H1 (cell line): ENCODE measurements at regions not wholly inside any gene's neighbourhood (a gene's known extent, or its start where the extent isn't known, plus 50 kb on each side); places are given as distances from the start of the nearest gene placed in this dataset.

Experiments
- CTCF ChIA-PET: fragments of 300-600 bp; sonication (Branson Sonifier 250); formaldehyde crosslinking; loops from one replicate; lab custom pipeline; 2021; ENCODE audit not compliant: partially characterized antibody; lab: Charles Lee
- POLR2A ChIA-PET: fragments of 300-600 bp; sonication (Branson Sonifier 250); formaldehyde crosslinking; loops from one replicate; lab custom pipeline; 2021; ENCODE audit warnings: inconsistent platforms; ENCODE audit not compliant: partially characterized antibody; lab: Charles Lee
- DNase-seq, 2 experiments: peaks; one replicate each; pipeline versions ENCODE4 v3.0.0 to v3.0.0-alpha.2; 2010 to 2022; ENCODE audit warnings: low spot score in 2 of 2, low read depth in 1 of 2, mixed read lengths in 1 of 2
- FAIRE-seq: peaks from 2 replicates; lab custom pipeline; 2011; peaks lifted over from hg19 to GRCh38; lab: Jason Lieb, UNC
- H2AFZ ChIP-seq: 2 replicates; pipeline ENCODE4 v1.8.1; 2012; ENCODE audit warnings: low read length, inconsistent platforms
- H2AK5ac ChIP-seq: 2 replicates; pipeline ENCODE4 v1.6.1; 2013; ENCODE audit warnings: low read depth, low read length
- H2BK120ac ChIP-seq: replicated peaks from 2 replicates; pipeline ENCODE3; 2013; ENCODE audit warnings: low read depth, low read length, inconsistent platforms
- H2BK12ac ChIP-seq: 2 replicates; pipeline ENCODE4 v1.6.1; 2013; ENCODE audit warnings: low read depth, low read length
- H2BK15ac ChIP-seq: 2 replicates; pipeline ENCODE4 v1.6.1; 2013; ENCODE audit warnings: low read length
- H2BK20ac ChIP-seq: 2 replicates; pipeline ENCODE4 v1.6.1; 2013; ENCODE audit warnings: low read length
- H2BK5ac ChIP-seq: 2 replicates; pipeline ENCODE4 v1.6.1; 2013; ENCODE audit warnings: low read depth, low read length
- H3K14ac ChIP-seq: 2 replicates; pipeline ENCODE4 v1.6.1; 2013; ENCODE audit warnings: inconsistent platforms; ENCODE audit not compliant: insufficient read length
- H3K18ac ChIP-seq: 2 replicates; pipeline ENCODE4 v1.6.1; 2013; ENCODE audit warnings: low read length; ENCODE audit errors: extremely low read depth
- H3K23ac ChIP-seq: 2 replicates; pipeline ENCODE4 v1.6.1; 2013; ENCODE audit warnings: inconsistent platforms; ENCODE audit not compliant: insufficient read length
- H3K23me2 ChIP-seq: 2 replicates; pipeline ENCODE4 v1.6.1; 2013; ENCODE audit warnings: low read depth, low read length
- H3K27ac ChIP-seq: 2 replicates; pipeline ENCODE4 v1.6.1; 2011; ENCODE audit warnings: low read depth, low read length, inconsistent platforms
- H3K27me3 ChIP-seq, 4 experiments: replicated peaks in 1 of 4; 1 replicate in 1 of 4; 2 replicates in 3 of 4; pipeline versions ENCODE4 v1.6.1 to v1.8.1; 2011 to 2013; ENCODE audit warnings: low read length in 3 of 4, mild to moderate bottlenecking in 3 of 4, inconsistent platforms in 2 of 4, mixed read lengths in 2 of 4, moderate library complexity in 1 of 4; ENCODE audit not compliant: control insufficient read depth in 3 of 4, insufficient read depth in 3 of 4; ENCODE audit errors: extremely low read depth in 1 of 4
- H3K36me3 ChIP-seq, 4 experiments: 2 replicates each; pipeline versions ENCODE4 v1.6.1 to v1.8.1; 2011 to 2013; ENCODE audit warnings: mild to moderate bottlenecking in 4 of 4, low read length in 3 of 4, moderate library complexity in 2 of 4, control low read depth in 1 of 4, inconsistent platforms in 1 of 4; ENCODE audit not compliant: insufficient read depth in 4 of 4, control insufficient read depth in 2 of 4
- H3K4ac ChIP-seq: replicated peaks from 2 replicates; pipeline ENCODE3; 2013; ENCODE audit warnings: low read length, low read depth, mixed read lengths, inconsistent platforms; ENCODE audit not compliant: insufficient read length
- H3K4me1 ChIP-seq, 4 experiments: replicated peaks in 1 of 4; 1 replicate in 1 of 4; 2 replicates in 3 of 4; pipeline versions ENCODE4 v1.6.1 to v1.8.1; 2011 to 2013; ENCODE audit warnings: low read length in 3 of 4, inconsistent platforms in 2 of 4, mixed read lengths in 1 of 4; ENCODE audit not compliant: insufficient read depth in 4 of 4, control insufficient read depth in 3 of 4
- H3K4me2 ChIP-seq, 2 experiments: 2 replicates each; pipeline versions ENCODE4 v1.6.1 to v1.8.1; 2011 to 2013; ENCODE audit warnings: low read depth in 2 of 2, low read length in 2 of 2, control low read depth in 1 of 2, inconsistent platforms in 1 of 2, mild to moderate bottlenecking in 1 of 2; ENCODE audit not compliant: insufficient read depth in 1 of 2
- H3K4me3 ChIP-seq, 4 experiments: fragments of 200-600, 300-600 bp in 1 of 4; sonication (generic), shearing (Covaris generic), sonication (Bioruptor Twin) in 1 of 4; 2 replicates each; pipeline versions ENCODE4 v1.5.1 to v1.8.1; 2011 to 2016; ENCODE audit warnings: low read length in 4 of 4, low read depth in 3 of 4, control low read depth in 2 of 4, inconsistent platforms in 2 of 4, mild to moderate bottlenecking in 2 of 4, mixed read lengths in 1 of 4, moderate library complexity in 1 of 4; ENCODE audit not compliant: insufficient read depth in 2 of 4; ENCODE audit errors: extremely low read depth in 1 of 4
- H3K56ac ChIP-seq: replicated peaks from 2 replicates; pipeline ENCODE3; 2013; ENCODE audit warnings: low read depth, mild to moderate bottlenecking, mixed read lengths, low read length, inconsistent platforms; ENCODE audit not compliant: insufficient read length
- H3K79me1 ChIP-seq: 2 replicates; pipeline ENCODE4 v1.6.1; 2013; ENCODE audit warnings: low read depth, low read length, control low read depth
- H3K79me2 ChIP-seq, 2 experiments: 2 replicates each; pipeline versions ENCODE4 v1.6.1 to v1.8.1; 2012 to 2013; ENCODE audit warnings: low read length in 2 of 2, mild to moderate bottlenecking in 2 of 2, inconsistent platforms in 1 of 2; ENCODE audit not compliant: insufficient read depth in 2 of 2, control insufficient read depth in 1 of 2
- H3K9ac ChIP-seq, 4 experiments: replicated peaks in 1 of 4; 1 replicate in 1 of 4; 2 replicates in 3 of 4; pipeline versions ENCODE4 v1.6.1 to v1.8.1; 2011 to 2013; ENCODE audit warnings: low read depth in 3 of 4, low read length in 3 of 4, control low read depth in 2 of 4, mild to moderate bottlenecking in 2 of 4, moderate library complexity in 2 of 4, inconsistent platforms in 1 of 4; ENCODE audit errors: extremely low read depth in 1 of 4
- H3K9me3 ChIP-seq, 2 experiments: 2 replicates each; pipeline versions ENCODE4 v1.6.1 to v1.8.1; 2012 to 2013; ENCODE audit warnings: mild to moderate bottlenecking in 2 of 2, moderate library complexity in 2 of 2, control low read depth in 1 of 2, inconsistent platforms in 1 of 2, low read depth in 1 of 2, low read length in 1 of 2, mixed read lengths in 1 of 2; ENCODE audit not compliant: insufficient read depth in 2 of 2
- H4K20me1 ChIP-seq, 2 experiments: replicated peaks in 1 of 2; 2 replicates each; pipeline versions ENCODE3 to v1.8.1; 2011 to 2013; ENCODE audit warnings: inconsistent platforms in 2 of 2, low read length in 2 of 2, mild to moderate bottlenecking in 1 of 2; ENCODE audit not compliant: insufficient read depth in 2 of 2, control insufficient read depth in 1 of 2
- H4K5ac ChIP-seq: 2 replicates; pipeline ENCODE4 v1.6.1; 2013; ENCODE audit warnings: low read length, low read depth, mixed read lengths, inconsistent platforms; ENCODE audit not compliant: insufficient read length
- H4K8ac ChIP-seq: 2 replicates; pipeline ENCODE4 v1.8.0; 2013; ENCODE audit warnings: mild to moderate bottlenecking, moderate library complexity, low read length, inconsistent platforms; ENCODE audit not compliant: insufficient read depth; ENCODE audit errors: extremely low read depth
- H4K91ac ChIP-seq: replicated peaks from 2 replicates; pipeline ENCODE3; 2013; ENCODE audit warnings: low read length, mixed read lengths, inconsistent platforms; ENCODE audit not compliant: insufficient read length
- ATF3 ChIP-seq: IDR thresholded peaks from 2 replicates; pipeline ENCODE4 v1.6.1; 2011; ENCODE audit warnings: low read depth, mild to moderate bottlenecking, low read length; ENCODE audit not compliant: insufficient read depth
- CBX8 ChIP-seq: fragments of 300-800, 300-1000 bp; sonication (generic); IDR thresholded peaks from 2 replicates; pipeline ENCODE4 v1.7.1; 2016; ENCODE audit warnings: low read depth, low read length, borderline replicate concordance
- CTBP2 ChIP-seq: IDR thresholded peaks from 2 replicates; pipeline ENCODE4 v1.7.0; 2011; ENCODE audit warnings: borderline replicate concordance, mild to moderate bottlenecking, moderate library complexity, mixed read lengths, low read length; ENCODE audit not compliant: insufficient read depth, insufficient read length
- EZH2 ChIP-seq: fragments of 200-600 bp; sonication (generic); IDR thresholded peaks from 2 replicates; pipeline ENCODE4 v1.7.1; 2012; ENCODE audit warnings: low read depth, mild to moderate bottlenecking, moderate library complexity, low read length, inconsistent platforms; ENCODE audit not compliant: severe bottlenecking
- HDAC6 ChIP-seq: IDR thresholded peaks from one replicate; pipeline ENCODE4 v1.7.1; 2012; ENCODE audit warnings: low read depth, mild to moderate bottlenecking, inconsistent platforms, low read length, moderate library complexity
- JUN ChIP-seq: IDR thresholded peaks from 2 replicates; pipeline ENCODE4 v1.6.1; 2011; ENCODE audit warnings: low read depth, mild to moderate bottlenecking, improper control_type of control experiment, low read length
- KDM1A ChIP-seq: fragments of 200-600, 300-600 bp; sonication (generic); IDR thresholded peaks from 2 replicates; pipeline ENCODE4 v1.7.1; 2016; ENCODE audit warnings: mild to moderate bottlenecking, low read length, borderline replicate concordance
- NRF1 ChIP-seq: IDR thresholded peaks from 2 replicates; pipeline ENCODE4 v1.6.1; 2011; ENCODE audit warnings: mild to moderate bottlenecking, low read depth, low read length, improper control_type of control experiment
- RBBP5 ChIP-seq: IDR thresholded peaks from 2 replicates; pipeline ENCODE4 v1.7.1; 2012; ENCODE audit warnings: low read depth, mild to moderate bottlenecking, inconsistent platforms, low read length, moderate library complexity, borderline replicate concordance
- SIRT6 ChIP-seq: IDR thresholded peaks from one replicate; pipeline ENCODE4 v1.7.1; 2012; ENCODE audit warnings: low read length, inconsistent platforms
- SIX5 ChIP-seq: IDR thresholded peaks from 2 replicates; pipeline ENCODE4 v1.6.1; 2011; ENCODE audit warnings: mild to moderate bottlenecking, low read depth, low read length
- TCF12 ChIP-seq: IDR thresholded peaks from 2 replicates; pipeline ENCODE4 v1.6.1; 2011; ENCODE audit warnings: low read depth, mild to moderate bottlenecking, low read length
- WGBS, 2 experiments: shearing (Covaris generic) in 1 of 2; methylation state at CpG; one replicate each; pipeline versions ENCODE4 v1.1.6 to v1.1.7; 2013 to 2015; ENCODE audit warnings: low lambda C conversion rate in 2 of 2, mixed read lengths in 2 of 2, inconsistent platforms in 1 of 2, low coverage in 1 of 2, missing lambda C conversion rate in 1 of 2; ENCODE audit not compliant: insufficient replicate concordance in 2 of 2, insufficient coverage in 1 of 2, insufficient read length in 1 of 2; ENCODE audit errors: extremely low coverage in 1 of 2, missing lambda C conversion rate in 1 of 2; 5-methylcytosine and 5-hydroxymethylcytosine counted together

- ChIA-PET POLR2A (no interaction called here), CTCF (no interaction called here)
- Histone ChIP-seq H2BK12ac (no peak overlapping the region), H3K4me1 (peaks cover 0 to 5% (median 1%) of the 10 kb centered on the region in 4 experiments; a peak in 2 of 7 replicates), H3K23me2 (no peaks in the 10 kb centered on the region), H4K8ac (no peak overlapping the region), H3K4me2 (no peak overlapping the region), H3K56ac (no peak overlapping the region), H3K9ac (no peak overlapping the region), H2BK5ac (no peak overlapping the region), H3K27ac (no peak overlapping the region), H3K79me1 (no peaks in the 10 kb centered on the region), H3K36me3 (no peaks in the 10 kb centered on the region), H4K91ac (no peak overlapping the region), H2BK120ac (no peak overlapping the region), H3K27me3 (peaks cover 0 to 1% (median 0%) of the 10 kb centered on the region in 4 experiments; a peak in 3 of 7 replicates), H3K23ac (no peak overlapping the region), H3K9me3 (no peaks in the 10 kb centered on the region), H3K4me3 (no peak overlapping the region), H2AFZ (no peak overlapping the region), H4K20me1 (no peaks in the 10 kb centered on the region), H2AK5ac (no peak overlapping the region), H2BK20ac (no peak overlapping the region), H4K5ac (no peak overlapping the region), H3K4ac (no peak overlapping the region), H3K18ac (no peak overlapping the region), H3K79me2 (no peaks in the 10 kb centered on the region), H3K14ac (no peak overlapping the region), H2BK15ac (no peak overlapping the region)
- no peak for FAIRE-seq
- 87% methylated on average over 5 of the region's 5 CpGs; no CpG with 5 or more reads in 1 of the 2 experiments for WGBS, 2 experiments
- DNase-seq: no peak
- TF ChIP-seq SIX5 (no peak), CTBP2 (no peak), EZH2 (no peak), JUN (no peak), KDM1A (no peak), TCF12 (no peak), NRF1 (no peak), ATF3 (no peak), CBX8 (no peak), SIRT6 (no peak), RBBP5 (no peak), HDAC6 (no peak)
Observed at GRCh38 chr5:77832166-77832770, 56.1 kb upstream of the TBCA start.
